Loucy (cell line): ENCODE measurements at regions not wholly inside any gene's neighbourhood (a gene's known extent, or its start where the extent isn't known, plus 50 kb on each side); places are given as distances from the start of the nearest gene placed in this dataset.

Experiments
- H2AFZ ChIP-seq: fragments of 200-600 bp; sonication (generic); 2 replicates; pipeline ENCODE4 v1.6.0; 2016; ENCODE audit warnings: antibody characterized with exemption, mild to moderate bottlenecking, low read length, moderate library complexity
- H3F3A ChIP-seq: fragments of 200-600 bp; 2 replicates; pipeline ENCODE4 v1.6.0; 2016; ENCODE audit warnings: antibody characterized with exemption, low read depth, mild to moderate bottlenecking
- H3K27me3 ChIP-seq: fragments of 200-600 bp; sonication (generic); 2 replicates; pipeline ENCODE4 v1.6.1; 2014; ENCODE audit warnings: low read length, mild to moderate bottlenecking; ENCODE audit not compliant: insufficient read depth, poor library complexity, severe bottlenecking
- H3K36me3 ChIP-seq: fragments of 200-600 bp; sonication (generic); 2 replicates; pipeline ENCODE4 v1.6.1; 2016; ENCODE audit warnings: low read length; ENCODE audit not compliant: insufficient read depth
- H3K4me1 ChIP-seq: fragments of 200-600 bp; sonication (generic); 2 replicates; pipeline ENCODE4 v1.5.1; 2014; ENCODE audit warnings: low read length, mild to moderate bottlenecking; ENCODE audit not compliant: insufficient read depth, poor library complexity, severe bottlenecking
- H3K4me2 ChIP-seq: fragments of 200-600 bp; sonication (generic); 2 replicates; pipeline ENCODE4 v1.6.0; 2014; ENCODE audit warnings: antibody characterized with exemption, low read length, low read depth, mild to moderate bottlenecking; ENCODE audit not compliant: poor library complexity, severe bottlenecking
- H3K4me3 ChIP-seq: fragments of 200-600 bp; sonication (generic); 2 replicates; pipeline ENCODE4 v1.5.1; 2014; ENCODE audit warnings: low read length, mild to moderate bottlenecking, mixed read lengths; ENCODE audit not compliant: poor library complexity, severe bottlenecking
- H3K79me2 ChIP-seq: fragments of 200-600 bp; sonication (generic); 2 replicates; pipeline ENCODE4 v1.6.1; 2014; ENCODE audit warnings: low read length; ENCODE audit not compliant: insufficient read depth
- H3K9ac ChIP-seq: fragments of 200-600 bp; sonication (generic); 2 replicates; pipeline ENCODE4 v1.6.0; 2014; ENCODE audit warnings: mild to moderate bottlenecking, low read depth, low read length, moderate library complexity; ENCODE audit not compliant: poor library complexity, severe bottlenecking
- H3K9me2 ChIP-seq: fragments of 200-600 bp; sonication (generic); replicated peaks from 2 replicates; pipeline ENCODE4 v1.6.1; 2016; ENCODE audit warnings: low read depth, low read length, mixed read lengths
- H3K9me3 ChIP-seq: fragments of 200-600 bp; sonication (generic); 2 replicates; pipeline ENCODE4 v1.6.1; 2014; ENCODE audit warnings: mild to moderate bottlenecking, antibody characterized with exemption, low read length, low read depth; ENCODE audit not compliant: insufficient read depth
- H4K20me1 ChIP-seq: fragments of 200-600 bp; sonication (generic); 2 replicates; pipeline ENCODE4 v1.6.0; 2014; ENCODE audit warnings: antibody characterized with exemption, low read length, mild to moderate bottlenecking; ENCODE audit not compliant: insufficient read depth, poor library complexity, severe bottlenecking
- EZH2phosphoT487 ChIP-seq: fragments of 200-600 bp; IDR thresholded peaks from 2 replicates; pipeline ENCODE4 v1.6.1; 2018; ENCODE audit warnings: antibody characterized with exemption, mild to moderate bottlenecking, moderate library complexity, borderline replicate concordance
- TF ChIP-seq, protein P1 (sequence below): fragments of 200-600 bp; sonication (generic); conservative IDR thresholded peaks from 2 replicates; pipeline ENCODE4 v1.5.1; 2014; ENCODE audit warnings: mild to moderate bottlenecking, antibody characterized with exemption, low read length

DNA sequence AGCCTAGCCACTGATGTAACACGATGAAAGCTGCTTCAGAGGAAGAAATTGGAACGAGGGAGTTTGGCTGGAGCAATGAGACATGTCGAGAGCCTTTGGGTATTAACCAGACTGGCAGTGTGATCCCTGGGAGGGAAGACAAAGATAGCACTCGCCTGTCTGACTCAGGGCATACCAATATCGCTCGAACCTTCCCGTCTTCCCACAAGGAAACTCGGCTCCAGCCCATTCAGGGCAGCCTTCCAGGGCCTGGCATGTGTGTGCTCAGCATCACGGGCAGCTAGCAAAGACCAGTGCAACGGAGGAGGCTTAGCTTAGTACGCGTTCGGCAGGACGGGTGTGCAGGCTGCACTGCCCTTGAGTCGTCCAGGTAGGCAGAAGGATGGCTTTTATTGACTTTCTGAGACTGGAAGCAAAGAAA is 356.9 kb upstream of the WWC1 start:
- Histone ChIP-seq H3K4me1 (peaks cover 13% of the 10 kb centered on the region), H3K4me3 (no peak overlapping the region), H3K4me2 (no peak overlapping the region), H3K36me3 (no peaks in the 10 kb centered on the region), H3K27me3 (no peaks in the 10 kb centered on the region), H3K9me3 (no peaks in the 10 kb centered on the region), H3K9ac (no peak overlapping the region), H3F3A (no peaks in the 10 kb centered on the region), H3K79me2 (no peaks in the 10 kb centered on the region), H3K9me2 (no peaks in the 10 kb centered on the region), H4K20me1 (no peaks in the 10 kb centered on the region), H2AFZ (no peak overlapping the region)
- no peak for TF ChIP-seq EZH2phosphoT487
- TF ChIP-seq, protein P1, sequence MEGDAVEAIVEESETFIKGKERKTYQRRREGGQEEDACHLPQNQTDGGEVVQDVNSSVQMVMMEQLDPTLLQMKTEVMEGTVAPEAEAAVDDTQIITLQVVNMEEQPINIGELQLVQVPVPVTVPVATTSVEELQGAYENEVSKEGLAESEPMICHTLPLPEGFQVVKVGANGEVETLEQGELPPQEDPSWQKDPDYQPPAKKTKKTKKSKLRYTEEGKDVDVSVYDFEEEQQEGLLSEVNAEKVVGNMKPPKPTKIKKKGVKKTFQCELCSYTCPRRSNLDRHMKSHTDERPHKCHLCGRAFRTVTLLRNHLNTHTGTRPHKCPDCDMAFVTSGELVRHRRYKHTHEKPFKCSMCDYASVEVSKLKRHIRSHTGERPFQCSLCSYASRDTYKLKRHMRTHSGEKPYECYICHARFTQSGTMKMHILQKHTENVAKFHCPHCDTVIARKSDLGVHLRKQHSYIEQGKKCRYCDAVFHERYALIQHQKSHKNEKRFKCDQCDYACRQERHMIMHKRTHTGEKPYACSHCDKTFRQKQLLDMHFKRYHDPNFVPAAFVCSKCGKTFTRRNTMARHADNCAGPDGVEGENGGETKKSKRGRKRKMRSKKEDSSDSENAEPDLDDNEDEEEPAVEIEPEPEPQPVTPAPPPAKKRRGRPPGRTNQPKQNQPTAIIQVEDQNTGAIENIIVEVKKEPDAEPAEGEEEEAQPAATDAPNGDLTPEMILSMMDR: no peak

DNA sequence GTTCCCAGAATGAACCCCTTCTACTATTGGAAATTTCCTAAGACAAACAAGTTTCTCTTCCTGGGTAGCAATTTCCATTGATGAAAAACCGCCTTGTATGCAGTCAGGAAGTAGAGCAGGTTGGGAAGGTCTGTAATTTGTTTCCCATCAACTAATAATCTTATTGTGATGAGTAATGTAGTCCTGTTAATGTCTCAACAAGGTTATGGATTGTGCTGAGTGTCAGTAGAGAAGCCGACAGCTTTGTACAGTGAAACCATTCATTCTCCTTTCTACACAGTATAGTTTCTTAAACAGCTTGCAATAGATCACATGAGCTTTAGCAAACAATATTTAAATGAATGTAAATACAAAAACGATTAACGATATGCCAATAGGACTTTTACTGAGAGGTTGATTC is 355.4 kb upstream of the WWC1 start:
- H3K27me3 ChIP-seq: no peaks in the 10 kb centered on the region
- no peak for TF ChIP-seq EZH2phosphoT487
- TF ChIP-seq, protein P1: no peak
- no peaks in the 10 kb centered on the region for H3K36me3 ChIP-seq
- no peak overlapping the region for H2AFZ ChIP-seq
- peaks cover 13% of the 10 kb centered on the region for H3K4me1 ChIP-seq
- no peak overlapping the region for H3K4me3 ChIP-seq
- no peaks in the 10 kb centered on the region for H3K9me2 ChIP-seq
- H3K9ac ChIP-seq: no peak overlapping the region
- no peaks in the 10 kb centered on the region for H3K79me2 ChIP-seq
- H4K20me1 ChIP-seq: no peaks in the 10 kb centered on the region
- no peaks in the 10 kb centered on the region for H3F3A ChIP-seq
- no peaks in the 10 kb centered on the region for H3K9me3 ChIP-seq
- H3K4me2 ChIP-seq: no peak overlapping the region

DNA sequence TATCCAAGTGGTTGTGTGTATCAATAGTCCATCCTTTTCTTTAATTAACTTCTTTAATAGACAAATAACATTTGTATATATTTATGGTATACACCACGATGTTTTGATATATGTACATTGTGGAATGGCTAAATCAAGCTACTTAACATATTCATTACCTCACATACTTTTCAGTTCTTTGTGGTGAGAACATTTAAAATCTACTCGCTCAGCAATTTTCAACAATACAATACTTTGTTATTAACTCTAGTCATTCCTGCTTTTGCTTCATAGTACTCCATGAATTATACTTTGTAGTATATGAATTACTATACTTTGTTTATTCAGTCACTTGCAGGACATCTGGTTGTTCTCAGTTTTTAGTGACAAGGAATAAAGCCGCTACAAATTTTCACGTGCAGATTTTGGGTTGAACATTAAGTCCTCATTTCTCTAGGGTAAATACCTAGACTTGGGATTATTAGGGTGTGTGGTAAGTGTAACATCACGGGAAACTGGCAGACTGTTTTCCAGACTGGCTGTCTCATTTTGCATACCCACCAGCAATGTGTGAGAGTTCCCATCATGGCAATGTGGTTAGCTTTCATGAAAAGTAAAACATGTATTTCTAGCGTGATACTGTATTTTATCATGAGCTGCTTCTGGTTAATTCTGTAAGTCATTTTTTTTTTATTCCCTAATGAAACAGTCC is 354.4 kb upstream of the WWC1 start:
- no peaks in the 10 kb centered on the region for H3K27me3 ChIP-seq
- no peak overlapping the region for H3K4me3 ChIP-seq
- no peak overlapping the region for H2AFZ ChIP-seq
- no peak overlapping the region for H3K4me2 ChIP-seq
- no peaks in the 10 kb centered on the region for H3F3A ChIP-seq
- H3K9ac ChIP-seq: no peak overlapping the region
- H3K36me3 ChIP-seq: no peaks in the 10 kb centered on the region
- no peaks in the 10 kb centered on the region for H3K79me2 ChIP-seq
- no peaks in the 10 kb centered on the region for H4K20me1 ChIP-seq
- H3K4me1 ChIP-seq: peaks cover 13% of the 10 kb centered on the region
- no peaks in the 10 kb centered on the region for H3K9me2 ChIP-seq
- no peaks in the 10 kb centered on the region for H3K9me3 ChIP-seq
- TF ChIP-seq, protein P1: no peak
- no peak for TF ChIP-seq EZH2phosphoT487
